K562 (cell line): ENCODE measurements at regions not wholly inside any gene's neighbourhood (a gene's known extent, or its start where the extent isn't known, plus 50 kb on each side); places are given as distances from the start of the nearest gene placed in this dataset.

Experiments
- ATAC-seq: fragments of 200-7000 bp; cut with Tn5 transposase; 3 replicates; pipeline ENCODE4 v1.9.1; 2020; ENCODE audit warnings: moderate library complexity
- BruUV-seq: library from RNA; stranded (reverse); fragments of 400-500 nt; replicated peaks from 2 replicates; lab custom pipeline; 2021; lab: Mats Ljungman, UMichigan
- CTCF ChIA-PET: fragments of 300-600 bp; formaldehyde crosslinking; extraction: SDS; loops from one replicate; lab custom pipeline; 2021; ENCODE audit warnings: low intra/inter-chr PET ratio; lab: Yijun Ruan, JAX
- POLR2A ChIA-PET: fragments of 300-600, 350-650 bp; sonication (Branson Sonifier 250); formaldehyde crosslinking; extraction: SDS; loops from one replicate; lab custom pipeline; 2021; ENCODE audit warnings: antibody characterized with exemption, inconsistent platforms; lab: Yijun Ruan, JAX
- DNase-seq, 4 experiments: peaks; one replicate each; pipeline versions ENCODE4 v3.0.0 to v3.0.0-alpha.2; 2011 to 2018; ENCODE audit warnings: low spot score in 3 of 4, mixed read lengths in 3 of 4; ENCODE audit errors: extremely low read depth in 1 of 4
- FAIRE-seq: peaks from 2 replicates; lab custom pipeline; 2011; peaks lifted over from hg19 to GRCh38; lab: Jason Lieb, UNC
- H2AFZ ChIP-seq: 2 replicates; pipeline ENCODE4 v1.6.0; 2011; ENCODE audit warnings: low read depth, low read length, control low read depth, inconsistent platforms
- H3K27ac ChIP-seq: fragments of 200-600 bp; 3 replicates; pipeline ENCODE4 v1.8.0; 2011; ENCODE audit warnings: low read depth, mild to moderate bottlenecking, control low read depth, inconsistent platforms, low read length, moderate library complexity, mixed read lengths; ENCODE audit errors: extremely low read depth
- H3K27me3 ChIP-seq, 2 experiments: fragments of 300-600 bp in 1 of 2; 2 replicates in 1 of 2; 3 replicates in 1 of 2; pipeline versions ENCODE4 v1.6.0 to v1.8.0; 2011; ENCODE audit warnings: inconsistent platforms in 2 of 2, low read length in 2 of 2, mild to moderate bottlenecking in 1 of 2, mixed read lengths in 1 of 2, moderate library complexity in 1 of 2; ENCODE audit not compliant: control insufficient read depth in 2 of 2, insufficient read depth in 2 of 2
- H3K36me3 ChIP-seq: fragments of 300-600 bp; 3 replicates; pipeline ENCODE4 v1.8.0; 2011; ENCODE audit warnings: mild to moderate bottlenecking, low read length, inconsistent platforms; ENCODE audit not compliant: control insufficient read depth, insufficient read depth
- H3K4me1 ChIP-seq, 2 experiments: fragments of 200-600 bp in 1 of 2; replicated peaks in 1 of 2; 2 replicates in 1 of 2; 3 replicates in 1 of 2; pipeline versions ENCODE4 v1.5.1 to v1.8.0; 2011; ENCODE audit warnings: inconsistent platforms in 2 of 2, low read length in 2 of 2, mild to moderate bottlenecking in 1 of 2, mixed read lengths in 1 of 2, moderate library complexity in 1 of 2; ENCODE audit not compliant: control insufficient read depth in 2 of 2, insufficient read depth in 2 of 2
- H3K4me2 ChIP-seq: 2 replicates; pipeline ENCODE4 v1.6.1; 2011; ENCODE audit warnings: low read length, control low read depth, inconsistent platforms, mixed read lengths; ENCODE audit not compliant: insufficient read depth
- H3K4me3 ChIP-seq: fragments of 200-600 bp; sonication (generic), shearing (Covaris generic); 2 replicates; pipeline ENCODE4 v1.5.1; 2016; ENCODE audit warnings: control low read depth, inconsistent platforms
- H3K79me2 ChIP-seq: fragments of 200-600 bp; 3 replicates; pipeline ENCODE4 v1.8.0; 2011; ENCODE audit warnings: low read length, inconsistent platforms; ENCODE audit not compliant: control insufficient read depth, insufficient read depth
- H3K9ac ChIP-seq, 2 experiments: 2 replicates each; pipeline versions ENCODE4 v1.6.0 to v1.6.1; 2011; ENCODE audit warnings: low read depth in 2 of 2, low read length in 2 of 2, control low read depth in 1 of 2, inconsistent platforms in 1 of 2, mild to moderate bottlenecking in 1 of 2, mixed read lengths in 1 of 2; ENCODE audit not compliant: insufficient read depth in 1 of 2
- H3K9me1 ChIP-seq: one replicate; pipeline ENCODE4 v1.6.0; 2011; ENCODE audit warnings: inconsistent platforms, mild to moderate bottlenecking, low read length, moderate library complexity; ENCODE audit not compliant: control insufficient read depth, insufficient read depth
- H3K9me3 ChIP-seq: replicated peaks from 2 replicates; pipeline ENCODE4 v1.5.1; 2011; ENCODE audit warnings: low read depth, low read length, inconsistent platforms; ENCODE audit not compliant: control insufficient read depth, insufficient read depth
- H4K20me1 ChIP-seq: replicated peaks from 2 replicates; pipeline ENCODE4 v1.6.1; 2011; ENCODE audit warnings: low read length, inconsistent platforms, mixed read lengths; ENCODE audit not compliant: control insufficient read depth, insufficient read depth
- DNMT1 ChIP-seq: fragments of 450-650 bp; IDR thresholded peaks from 2 replicates; pipeline ENCODE4 v1.6.1; 2016; ENCODE audit warnings: antibody characterized with exemption, mild to moderate bottlenecking
- EP400 ChIP-seq: fragments of 450-650 bp; IDR thresholded peaks from 2 replicates; pipeline ENCODE4 v1.6.1; 2017; ENCODE audit warnings: antibody characterized with exemption, mild to moderate bottlenecking, moderate library complexity
- ERF ChIP-seq: fragments of 450-650 bp; formaldehyde crosslinking; IDR thresholded peaks from 2 replicates; pipeline ENCODE4 v1.4.0; 2020; ENCODE audit warnings: mild to moderate bottlenecking, mixed read lengths
- FUS ChIP-seq: fragments of 200-400 bp; formaldehyde crosslinking; optimal IDR thresholded peaks from 2 replicates; pipeline ENCODE3; 2017; ENCODE audit warnings: low read depth, low read length
- JUNB ChIP-seq: fragments of 450-650 bp; formaldehyde crosslinking; conservative IDR thresholded peaks from 2 replicates; pipeline ENCODE4 v1.4.0; 2020; ENCODE audit warnings: mild to moderate bottlenecking
- NONO ChIP-seq, 2 experiments: fragments of 200-400 bp in 1 of 2; fragments of 450-650 bp in 1 of 2; formaldehyde crosslinking in 1 of 2; IDR thresholded peaks; 2 replicates each; pipeline ENCODE4 v1.6.1; 2017; ENCODE audit warnings: low read depth in 2 of 2, mild to moderate bottlenecking in 2 of 2, moderate library complexity in 2 of 2, low read length in 1 of 2
- ZNF830 ChIP-seq: fragments of 250-450 bp; sonication (Bioruptor Pico); IDR thresholded peaks from 2 replicates; pipeline ENCODE4 v1.5.0; 2021; ENCODE audit warnings: mild to moderate bottlenecking
- WGBS: fragments of 100-300 bp; shearing (Covaris generic); methylation state at CpG from one replicate; pipeline ENCODE4 v1.1.6; 2016; ENCODE audit warnings: low coverage, mixed read lengths; ENCODE audit not compliant: insufficient coverage; ENCODE audit errors: missing lambda C conversion rate; 5-methylcytosine and 5-hydroxymethylcytosine counted together
- in situ Hi-C: fragments of 300-500 bp; cut with MboI; formaldehyde crosslinking; loops from 4 replicates; pipeline ENCODE4 v1.15.0; 2018; ENCODE audit warnings: inconsistent platforms, mixed read lengths
- intact Hi-C: fragments of 100-400 bp; cut with micrococcal nuclease; formaldehyde crosslinking; loops from 2 replicates; pipeline ENCODE4 v1.14.2; 2022
- TF ChIP-seq, protein P1 (sequence below): sonication (generic); formaldehyde crosslinking; IDR thresholded peaks from 2 replicates; pipeline ENCODE4 v1.8.1; 2023; ENCODE audit warnings: mild to moderate bottlenecking, missing genetic modification reagents
- TF ChIP-seq, protein P2 (sequence below): fragments of 450-650 bp; IDR thresholded peaks from one replicate; pipeline ENCODE4 v1.6.1; 2018; ENCODE audit warnings: mild to moderate bottlenecking, moderate library complexity; ENCODE audit not compliant: partially characterized antibody

DNA sequence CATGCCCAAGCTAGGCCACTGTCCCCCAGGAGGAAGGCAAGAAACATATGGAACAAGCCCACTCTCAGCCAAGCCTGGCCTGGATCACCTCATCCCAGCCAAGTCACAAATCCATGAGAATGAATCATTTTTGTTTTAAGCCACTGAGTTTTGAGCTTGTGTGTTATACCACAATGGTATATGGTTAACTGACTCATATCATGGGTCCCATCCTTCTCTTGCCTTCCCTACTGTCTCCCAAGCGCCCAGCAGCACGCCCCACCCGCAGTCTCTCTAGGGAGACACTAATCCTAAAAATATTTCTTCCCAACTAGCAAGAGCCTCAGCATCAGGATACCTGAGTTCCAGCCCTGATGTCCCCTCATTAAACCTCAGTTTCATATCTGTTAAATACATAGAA, 248.1 kb downstream of the CDK5RAP2 start:
- intact Hi-C loops, result no loop called here
- Histone ChIP-seq H3K4me1 (no peaks in the 10 kb centered on the region), H2AFZ (no peak overlapping the region), H3K9me1 (no peaks in the 10 kb centered on the region), H3K79me2 (no peaks in the 10 kb centered on the region), H3K36me3 (no peaks in the 10 kb centered on the region), H4K20me1 (no peaks in the 10 kb centered on the region), H3K27ac (no peak overlapping the region), H3K4me2 (no peak overlapping the region), H3K27me3 (peaks cover 0 to 6% of the 10 kb centered on the region in 2 experiments; a peak in 1 of 5 replicates), H3K9ac (no peak overlapping the region), H3K9me3 (no peaks in the 10 kb centered on the region), H3K4me3 (no peak overlapping the region)
- in situ Hi-C loops, result no loop called here
- FAIRE-seq (no peak), ATAC-seq (no peak), DNase-seq (no peak)
- WGBS, result 0% methylated on average over 3 of the region's 3 CpGs
- BruUV-seq, result no TSS peak
- CTCF ChIA-PET, result no interaction called here
- TF ChIP-seq FUS, result no peak
- no peak for TF ChIP-seq ZNF830 (CRISPR knock-in tag)
- TF ChIP-seq, protein P1, sequence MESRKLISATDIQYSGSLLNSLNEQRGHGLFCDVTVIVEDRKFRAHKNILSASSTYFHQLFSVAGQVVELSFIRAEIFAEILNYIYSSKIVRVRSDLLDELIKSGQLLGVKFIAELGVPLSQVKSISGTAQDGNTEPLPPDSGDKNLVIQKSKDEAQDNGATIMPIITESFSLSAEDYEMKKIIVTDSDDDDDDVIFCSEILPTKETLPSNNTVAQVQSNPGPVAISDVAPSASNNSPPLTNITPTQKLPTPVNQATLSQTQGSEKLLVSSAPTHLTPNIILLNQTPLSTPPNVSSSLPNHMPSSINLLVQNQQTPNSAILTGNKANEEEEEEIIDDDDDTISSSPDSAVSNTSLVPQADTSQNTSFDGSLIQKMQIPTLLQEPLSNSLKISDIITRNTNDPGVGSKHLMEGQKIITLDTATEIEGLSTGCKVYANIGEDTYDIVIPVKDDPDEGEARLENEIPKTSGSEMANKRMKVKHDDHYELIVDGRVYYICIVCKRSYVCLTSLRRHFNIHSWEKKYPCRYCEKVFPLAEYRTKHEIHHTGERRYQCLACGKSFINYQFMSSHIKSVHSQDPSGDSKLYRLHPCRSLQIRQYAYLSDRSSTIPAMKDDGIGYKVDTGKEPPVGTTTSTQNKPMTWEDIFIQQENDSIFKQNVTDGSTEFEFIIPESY (CRISPR knock-in tag), result no peak
- TF ChIP-seq, protein P2, sequence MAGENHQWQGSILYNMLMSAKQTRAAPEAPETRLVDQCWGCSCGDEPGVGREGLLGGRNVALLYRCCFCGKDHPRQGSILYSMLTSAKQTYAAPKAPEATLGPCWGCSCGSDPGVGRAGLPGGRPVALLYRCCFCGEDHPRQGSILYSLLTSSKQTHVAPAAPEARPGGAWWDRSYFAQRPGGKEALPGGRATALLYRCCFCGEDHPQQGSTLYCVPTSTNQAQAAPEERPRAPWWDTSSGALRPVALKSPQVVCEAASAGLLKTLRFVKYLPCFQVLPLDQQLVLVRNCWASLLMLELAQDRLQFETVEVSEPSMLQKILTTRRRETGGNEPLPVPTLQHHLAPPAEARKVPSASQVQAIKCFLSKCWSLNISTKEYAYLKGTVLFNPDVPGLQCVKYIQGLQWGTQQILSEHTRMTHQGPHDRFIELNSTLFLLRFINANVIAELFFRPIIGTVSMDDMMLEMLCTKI, result no peak
- TF ChIP-seq DNMT1, result no peak
- no peak for TF ChIP-seq JUNB (CRISPR knock-in tag)
- TF ChIP-seq NONO (IDR thresholded peaks at IDR 0.05; ENCODE audit: low read depth in 2 of 2, low read length in 1 of 2), result no peak
- no peak for TF ChIP-seq EP400
- no peak for TF ChIP-seq ERF (CRISPR knock-in tag)
- POLR2A ChIA-PET, result no interaction called here
